IPS DF 6.9 (cell line): ENCODE measurements at regions not wholly inside any gene's neighbourhood (a gene's known extent, or its start where the extent isn't known, plus 50 kb on each side); places are given as distances from the start of the nearest gene placed in this dataset.
"Not testable (repeated sequence)": the region's sequence is repeated elsewhere in the genome, so short reads cannot be mapped to it uniquely, and the experiment has no call there.

ENCODE experiments used
- DNase-seq: peaks from one replicate; pipeline ENCODE4 v3.0.0-alpha.2; 2013; ENCODE audit warnings: low read depth, low spot score
- H3K27ac ChIP-seq: one replicate; pipeline ENCODE4 v1.5.1; 2013; ENCODE audit warnings: low read length, control low read depth
- H3K27me3 ChIP-seq: 2 replicates; pipeline ENCODE4 v1.6.1; 2013; ENCODE audit warnings: mild to moderate bottlenecking, low read length; ENCODE audit not compliant: control insufficient read depth, insufficient read depth
- H3K36me3 ChIP-seq: 2 replicates; pipeline ENCODE4 v1.6.1; 2013; ENCODE audit warnings: low read length; ENCODE audit not compliant: control insufficient read depth, insufficient read depth
- H3K4me1 ChIP-seq: 2 replicates; pipeline ENCODE4 v1.6.1; 2013; ENCODE audit warnings: low read length; ENCODE audit not compliant: control insufficient read depth, insufficient read depth
- H3K4me3 ChIP-seq: 2 replicates; pipeline ENCODE4 v1.5.1; 2013; ENCODE audit warnings: mild to moderate bottlenecking, low read length
- H3K9me3 ChIP-seq: 2 replicates; pipeline ENCODE4 v1.6.1; 2013; ENCODE audit warnings: low read length, inconsistent platforms; ENCODE audit not compliant: control insufficient read depth, insufficient read depth
- WGBS: extraction: QIAGEN DNeasy Blood & Tissue Kit; methylation state at CpG from one replicate; pipeline ENCODE4 v1.1.7; 2013; ENCODE audit warnings: mixed read lengths, missing lambda C conversion rate; ENCODE audit not compliant: insufficient read length, insufficient coverage; 5-methylcytosine and 5-hydroxymethylcytosine counted together

DNA sequence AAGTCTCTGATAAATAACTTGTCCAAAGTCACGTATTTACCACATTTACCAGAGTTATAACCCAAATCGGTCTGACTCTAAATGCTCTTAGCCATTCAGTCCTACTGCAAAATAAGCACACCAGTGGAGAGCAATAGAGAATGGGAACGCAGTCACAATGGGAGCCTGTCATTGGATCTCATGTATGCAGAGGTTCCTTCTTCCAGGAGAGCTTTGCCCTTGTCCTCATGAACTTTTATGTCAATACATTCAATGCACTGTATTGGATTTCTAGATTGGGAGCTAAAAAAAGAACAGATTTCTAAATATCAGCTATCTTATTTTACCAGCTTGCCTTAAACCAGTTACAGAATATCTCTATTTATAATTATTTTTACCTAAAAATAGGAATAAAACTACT is 149.1 kb upstream of the CXXC4 start:
- Histone ChIP-seq H3K9me3 (no peaks in the 10 kb centered on the region), H3K36me3 (no peaks in the 10 kb centered on the region), H3K4me1 (no peaks in the 10 kb centered on the region), H3K27ac (no peak overlapping the region), H3K27me3 (no peaks in the 10 kb centered on the region), H3K4me3 (no peak overlapping the region)
- WGBS, result no CpG with 5 or more reads among the region's 3 CpGs
- no peak for DNase-seq

GRCh38 chr4:104649631-104650030 is 154.9 kb upstream of the CXXC4 start:
- no CpG with 5 or more reads among the region's 1 CpG for WGBS
- no peak overlapping the region for H3K27ac ChIP-seq
- H3K27me3 ChIP-seq, result no peaks in the 10 kb centered on the region
- H3K4me3 ChIP-seq, result no peak overlapping the region
- no peaks in the 10 kb centered on the region for H3K9me3 ChIP-seq
- H3K4me1 ChIP-seq, result no peaks in the 10 kb centered on the region
- no peak for DNase-seq
- no peaks in the 10 kb centered on the region for H3K36me3 ChIP-seq

- no CpG with 5 or more reads among the region's 3 CpGs for WGBS
- not testable (repeated sequence) for H3K27me3 ChIP-seq, H3K4me1 ChIP-seq, H3K27ac ChIP-seq, H3K4me3 ChIP-seq, DNase-seq, H3K36me3 ChIP-seq, H3K9me3 ChIP-seq
Measured at GRCh38 chr4:104662269-104662668, 167.6 kb upstream of the CXXC4 start.

GRCh38 chr4:104677116-104677515 is 182.4 kb upstream of the CXXC4 start:
- no peak overlapping the region for H3K27ac ChIP-seq
- no peaks in the 10 kb centered on the region for H3K27me3 ChIP-seq
- no peaks in the 10 kb centered on the region for H3K9me3 ChIP-seq
- WGBS, result no CpG with 5 or more reads among the region's 3 CpGs
- DNase-seq, result no peak
- no peaks in the 10 kb centered on the region for H3K36me3 ChIP-seq
- 0 out of 2 replicates have a peak, but pooled peaks cover 1% of the 10 kb centered on the region for H3K4me1 ChIP-seq
- no peak overlapping the region for H3K4me3 ChIP-seq

DNA sequence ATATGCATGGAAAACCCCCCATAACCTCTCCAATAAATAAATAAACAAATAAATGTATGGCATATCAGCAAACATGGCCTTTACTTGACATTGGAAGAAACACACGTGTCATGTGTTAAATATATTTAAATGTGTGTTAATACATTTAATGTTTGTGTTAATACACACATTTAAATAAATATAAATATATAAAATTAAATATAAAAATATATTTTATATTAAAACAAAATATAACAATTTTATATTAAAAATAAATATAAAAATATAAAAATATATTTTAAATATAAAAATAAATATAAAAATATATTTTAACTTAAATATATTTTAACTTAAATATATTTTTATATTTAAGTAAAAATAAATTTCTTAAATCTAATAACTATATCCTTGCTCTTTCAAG is 187.6 kb upstream of the CXXC4 start:
- Histone ChIP-seq H3K9me3 (no peaks in the 10 kb centered on the region), H3K27ac (no peak overlapping the region), H3K36me3 (no peaks in the 10 kb centered on the region), H3K4me1 (no peaks in the 10 kb centered on the region), H3K27me3 (no peaks in the 10 kb centered on the region), H3K4me3 (no peak overlapping the region)
- no CpG with 5 or more reads among the region's 1 CpG for WGBS
- DNase-seq, result no peak

DNA sequence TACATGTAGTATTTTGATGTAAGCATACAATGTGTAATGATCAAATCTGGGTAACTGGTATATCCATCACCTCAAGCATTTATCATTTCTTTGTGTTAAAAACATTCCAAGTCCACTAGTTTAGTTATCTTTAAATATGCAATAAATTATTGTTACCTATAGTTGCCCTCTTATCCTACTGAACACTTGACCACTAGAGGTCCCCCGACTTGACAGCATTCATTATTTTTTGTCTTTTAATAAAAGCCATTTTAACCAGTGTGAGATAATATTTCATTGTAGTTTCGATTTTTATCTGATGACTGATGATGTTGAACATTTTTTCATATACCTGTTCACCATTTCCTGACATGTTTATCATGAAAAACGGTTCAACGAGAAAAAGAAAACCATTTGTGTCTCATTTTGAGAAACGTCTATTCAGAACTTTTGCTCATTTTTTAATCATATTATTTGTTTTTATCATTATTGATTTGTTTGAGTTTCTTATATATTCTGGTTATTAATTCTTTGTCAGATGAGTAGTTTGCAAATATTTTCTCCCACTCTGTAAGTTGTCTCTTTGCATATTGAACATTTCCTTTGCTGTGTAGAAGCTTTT is 199.0 kb upstream of the CXXC4 start:
- Histone ChIP-seq H3K9me3 (no peaks in the 10 kb centered on the region), H3K27ac (no peak overlapping the region), H3K36me3 (no peaks in the 10 kb centered on the region), H3K4me3 (no peak overlapping the region), H3K4me1 (no peaks in the 10 kb centered on the region), H3K27me3 (no peaks in the 10 kb centered on the region)
- DNase-seq, result no peak
- no CpG with 5 or more reads among the region's 5 CpGs for WGBS

DNA sequence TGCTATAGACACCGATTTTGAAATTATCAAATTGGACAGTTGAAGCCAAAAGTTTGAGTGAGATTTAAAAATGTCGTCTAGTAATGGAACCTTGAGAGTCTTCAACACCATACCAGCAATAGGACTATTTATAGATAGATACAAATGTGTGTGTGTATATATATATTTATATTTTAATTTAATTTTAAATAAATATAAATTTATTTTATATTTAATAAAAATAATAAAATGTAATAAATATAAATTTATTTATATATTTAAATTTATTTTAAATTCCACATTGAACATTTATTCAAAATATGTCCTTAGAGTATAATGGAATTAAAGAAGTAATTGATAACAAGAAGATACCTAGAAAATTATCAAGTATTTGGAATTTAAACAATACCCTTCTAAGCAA is 221.9 kb upstream of the CXXC4 start:
- no CpG with 5 or more reads among the region's 2 CpGs for WGBS

GRCh38 chr4:104719539-104720230 is 225.0 kb upstream of the CXXC4 start:
- DNase-seq, result no peak
- H3K27ac ChIP-seq, result no peak overlapping the region
- no peaks in the 10 kb centered on the region for H3K9me3 ChIP-seq
- H3K4me3 ChIP-seq, result no peak overlapping the region
- WGBS, result no CpG with 5 or more reads among the region's 4 CpGs
- H3K4me1 ChIP-seq, result peaks cover under 1% of the 10 kb centered on the region; the same call in 1 of the 2 replicates
- no peaks in the 10 kb centered on the region for H3K36me3 ChIP-seq
- H3K27me3 ChIP-seq, result no peaks in the 10 kb centered on the region

More for the DNA sequence above, 221.9 kb upstream of the CXXC4 start:
- no peaks in the 10 kb centered on the region for H3K36me3 ChIP-seq
- no peak overlapping the region for H3K27ac ChIP-seq
- no peaks in the 10 kb centered on the region for H3K4me1 ChIP-seq
- no peaks in the 10 kb centered on the region for H3K27me3 ChIP-seq
- DNase-seq, result no peak
- no peak overlapping the region for H3K4me3 ChIP-seq
- no peaks in the 10 kb centered on the region for H3K9me3 ChIP-seq

DNA sequence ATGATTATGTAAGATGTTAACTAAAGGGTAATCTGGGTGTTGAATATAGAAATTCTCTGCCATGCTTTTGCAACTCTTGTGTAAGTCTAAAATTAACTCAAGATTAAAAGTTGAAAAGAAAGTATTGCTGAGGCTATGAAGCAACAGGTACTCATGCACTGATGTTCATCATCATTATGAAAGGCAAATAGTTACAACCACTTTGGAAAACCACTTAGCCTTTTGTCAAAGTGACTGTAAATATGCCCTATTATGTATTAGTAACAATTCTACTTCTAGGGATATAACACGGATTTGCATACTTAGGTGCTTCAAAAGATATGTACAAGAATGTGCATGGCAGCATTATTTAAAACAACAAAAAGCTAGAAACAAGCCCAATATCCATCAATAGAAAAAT is 227.8 kb upstream of the CXXC4 start:
- Histone ChIP-seq H3K4me3 (no peak overlapping the region), H3K27ac (no peak overlapping the region), H3K9me3 (no peaks in the 10 kb centered on the region), H3K36me3 (no peaks in the 10 kb centered on the region), H3K27me3 (no peaks in the 10 kb centered on the region), H3K4me1 (peaks cover 1% of the 10 kb centered on the region; the same call in 1 of the 2 replicates)
- DNase-seq, result no peak
- WGBS, result no CpG with 5 or more reads among the region's 1 CpG

DNA sequence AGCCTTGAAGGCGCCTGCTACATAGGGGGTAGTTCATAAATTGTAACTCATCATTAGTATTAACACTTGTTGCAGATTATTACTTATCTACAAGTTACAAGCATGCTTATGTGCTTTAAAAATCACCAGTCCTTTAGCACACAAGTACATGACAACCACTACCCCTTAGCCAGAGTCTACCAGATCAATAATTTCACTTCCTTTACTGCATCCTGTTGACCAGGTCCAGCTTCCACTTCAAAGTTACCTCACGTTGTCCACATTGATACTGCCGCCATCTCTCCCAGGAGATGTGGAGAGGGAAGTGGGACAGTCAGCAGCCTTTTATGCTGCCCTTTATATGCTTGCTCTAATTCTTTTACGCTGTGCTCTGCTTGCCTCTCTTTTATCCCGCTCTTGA is 231.3 kb upstream of the CXXC4 start:
- no peak for DNase-seq
- H3K4me3 ChIP-seq, result no peak overlapping the region
- H3K4me1 ChIP-seq, result peaks cover 1% of the 10 kb centered on the region; the same call in 1 of the 2 replicates
- H3K36me3 ChIP-seq, result no peaks in the 10 kb centered on the region
- H3K27ac ChIP-seq, result no peak overlapping the region
- H3K27me3 ChIP-seq, result no peaks in the 10 kb centered on the region
- no peaks in the 10 kb centered on the region for H3K9me3 ChIP-seq
- no CpG with 5 or more reads among the region's 5 CpGs for WGBS

GRCh38 chr4:104727643-104728042 is 232.9 kb upstream of the CXXC4 start:
- Histone ChIP-seq H3K27ac (no peak overlapping the region), H3K27me3 (no peaks in the 10 kb centered on the region), H3K4me1 (peaks cover 1% of the 10 kb centered on the region; the same call in 1 of the 2 replicates), H3K36me3 (no peaks in the 10 kb centered on the region), H3K4me3 (no peak overlapping the region), H3K9me3 (no peaks in the 10 kb centered on the region)
- no CpG with 5 or more reads among the region's 3 CpGs for WGBS
- DNase-seq, result no peak
